Psoas muscle (tissue), 7 donors: ENCODE measurements at regions not wholly inside any gene's neighbourhood (a gene's known extent, or its start where the extent isn't known, plus 50 kb on each side); places are given as distances from the start of the nearest gene placed in this dataset.

Experiments used
- ATAC-seq, 4 donors: fragments of 200-7000 bp; cut with Tn5 transposase; one replicate each; pipeline ENCODE4 v1.9.1; 2020; ENCODE audit warnings: moderate library complexity in 3 of 4, mild to moderate bottlenecking in 2 of 4
- DNase-seq, 2 donors: peaks; one replicate each; pipeline ENCODE4 v3.0.0-alpha.2; 2020
- H3K27ac ChIP-seq: fragments of 200-600 bp; one replicate; pipeline ENCODE4 v1.8.0; 2022
- H3K27me3 ChIP-seq, 3 donors: fragments of 200-600 bp in 1 of 3; one replicate each; pipeline versions ENCODE4 v1.6.1 to v1.8.0; 2013 to 2022; ENCODE audit warnings: low read length in 2 of 3, mild to moderate bottlenecking in 2 of 3, moderate library complexity in 1 of 3; ENCODE audit not compliant: insufficient read depth in 3 of 3
- H3K36me3 ChIP-seq, 2 donors: fragments of 200-600 bp in 1 of 2; one replicate each; pipeline versions ENCODE4 v1.6.1 to v1.8.0; 2013 to 2022; ENCODE audit warnings: low read depth in 1 of 2, mild to moderate bottlenecking in 1 of 2, moderate library complexity in 1 of 2; ENCODE audit not compliant: insufficient read depth in 1 of 2
- H3K4me1 ChIP-seq: fragments of 200-600 bp; one replicate; pipeline ENCODE4 v1.8.0; 2022
- H3K4me3 ChIP-seq: fragments of 200-600 bp; one replicate; pipeline ENCODE4 v1.8.0; 2022; ENCODE audit warnings: mild to moderate bottlenecking
- H3K9me3 ChIP-seq: fragments of 200-600 bp; one replicate; pipeline ENCODE4 v1.8.0; 2022
- WGBS, 3 donors: extraction: QIAGEN DNeasy Blood & Tissue Kit; methylation state at CpG; one replicate each; pipeline versions ENCODE4 v1.1.6 to v1.1.7; 2013; 5-methylcytosine and 5-hydroxymethylcytosine counted together
- intact Hi-C, 2 donors: fragments of 100-400 bp; cut with DNase I; formaldehyde crosslinking; loops; one replicate each; pipeline versions ENCODE4 v1.11.0 to v1.14.2; 2022
- TF ChIP-seq, protein P1 (sequence below): fragments of 200-600 bp; IDR thresholded peaks from one replicate; pipeline ENCODE4 v1.8.0; 2022; ENCODE audit warnings: antibody characterized with exemption
- donor health status: healthy with polysubstance abuse.
- donor health status: DM: no; HTN: no; CAD: no; lungs with moderate emphysema.
- donor health status: Bipolar disorder and iron deficiency.
- donor health status: healthy.
- donor health status: DM: yes; HTN: yes; CAD: no.
- donor health status: DM: no; HTN: no; CAD: no.
- donor health status: DM: yes; HTN: yes; CAD: no.

GRCh38 chr6:125544819-125545218, 204.6 kb upstream of the HEY2 start:
- DNase-seq, result no peak
- Histone ChIP-seq H3K27me3 (no peaks in the 10 kb centered on the region), H3K4me3 (no peak overlapping the region), H3K9me3 (no peaks in the 10 kb centered on the region), H3K27ac (no peak overlapping the region), H3K4me1 (no peaks in the 10 kb centered on the region), H3K36me3 (no peaks in the 10 kb centered on the region)
- TF ChIP-seq, protein P1, sequence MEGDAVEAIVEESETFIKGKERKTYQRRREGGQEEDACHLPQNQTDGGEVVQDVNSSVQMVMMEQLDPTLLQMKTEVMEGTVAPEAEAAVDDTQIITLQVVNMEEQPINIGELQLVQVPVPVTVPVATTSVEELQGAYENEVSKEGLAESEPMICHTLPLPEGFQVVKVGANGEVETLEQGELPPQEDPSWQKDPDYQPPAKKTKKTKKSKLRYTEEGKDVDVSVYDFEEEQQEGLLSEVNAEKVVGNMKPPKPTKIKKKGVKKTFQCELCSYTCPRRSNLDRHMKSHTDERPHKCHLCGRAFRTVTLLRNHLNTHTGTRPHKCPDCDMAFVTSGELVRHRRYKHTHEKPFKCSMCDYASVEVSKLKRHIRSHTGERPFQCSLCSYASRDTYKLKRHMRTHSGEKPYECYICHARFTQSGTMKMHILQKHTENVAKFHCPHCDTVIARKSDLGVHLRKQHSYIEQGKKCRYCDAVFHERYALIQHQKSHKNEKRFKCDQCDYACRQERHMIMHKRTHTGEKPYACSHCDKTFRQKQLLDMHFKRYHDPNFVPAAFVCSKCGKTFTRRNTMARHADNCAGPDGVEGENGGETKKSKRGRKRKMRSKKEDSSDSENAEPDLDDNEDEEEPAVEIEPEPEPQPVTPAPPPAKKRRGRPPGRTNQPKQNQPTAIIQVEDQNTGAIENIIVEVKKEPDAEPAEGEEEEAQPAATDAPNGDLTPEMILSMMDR, result no peak
- no peak for ATAC-seq
- 53 to 78% (median 65%) methylated on average over 1 of the region's 1 CpG for WGBS, 3 donors
- intact Hi-C loops, result no loop called here

GRCh38 chr6:125546841-125547251, 202.6 kb upstream of the HEY2 start:
- WGBS, 3 donors, result 28 to 44% (median 28%) methylated on average over 5 of the region's 5 CpGs
- H3K4me3 ChIP-seq, result no peak overlapping the region
- no peak for DNase-seq

DNA sequence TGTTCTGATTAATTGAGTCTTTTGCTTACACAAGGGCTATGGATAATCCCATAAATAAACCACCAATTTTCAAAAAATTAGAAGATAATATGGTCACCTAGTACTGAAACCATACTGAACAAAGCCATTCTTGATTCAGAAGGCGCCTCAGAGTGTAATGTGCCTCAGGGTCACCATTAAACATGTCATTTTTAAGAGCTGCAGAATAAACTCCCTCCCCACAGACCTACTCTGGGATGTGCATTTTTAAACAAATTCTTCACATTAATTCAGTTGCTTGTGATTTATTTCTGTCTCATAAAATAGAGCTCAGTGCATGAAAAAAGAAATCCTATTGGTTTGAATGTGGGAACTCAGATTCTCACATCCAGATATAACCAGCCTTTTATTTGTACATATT, 202.1 kb upstream of the HEY2 start:
- TF ChIP-seq, protein P1, result no peak
- Histone ChIP-seq H3K4me3 (no peak overlapping the region), H3K27me3 (no peaks in the 10 kb centered on the region), H3K36me3 (no peaks in the 10 kb centered on the region), H3K9me3 (no peaks in the 10 kb centered on the region), H3K27ac (no peak overlapping the region), H3K4me1 (no peaks in the 10 kb centered on the region)
- WGBS, 3 donors, result 89 to 100% (median 97%) methylated on average over 1 of the region's 1 CpG
- ATAC-seq (no peak), DNase-seq (no peak)
- intact Hi-C loops, result no loop called here

More at GRCh38 chr6:125546841-125547251, 202.6 kb upstream of the HEY2 start:
- Histone ChIP-seq H3K27ac (no peak overlapping the region), H3K4me1 (no peaks in the 10 kb centered on the region), H3K9me3 (no peaks in the 10 kb centered on the region), H3K36me3 (no peaks in the 10 kb centered on the region), H3K27me3 (no peaks in the 10 kb centered on the region)
- intact Hi-C loops, result no loop called here
- peak in 3 of 4 donors; percentile 50 to 59 (median 57) for ATAC-seq
- TF ChIP-seq, protein P1, result peak; percentile 15

DNA sequence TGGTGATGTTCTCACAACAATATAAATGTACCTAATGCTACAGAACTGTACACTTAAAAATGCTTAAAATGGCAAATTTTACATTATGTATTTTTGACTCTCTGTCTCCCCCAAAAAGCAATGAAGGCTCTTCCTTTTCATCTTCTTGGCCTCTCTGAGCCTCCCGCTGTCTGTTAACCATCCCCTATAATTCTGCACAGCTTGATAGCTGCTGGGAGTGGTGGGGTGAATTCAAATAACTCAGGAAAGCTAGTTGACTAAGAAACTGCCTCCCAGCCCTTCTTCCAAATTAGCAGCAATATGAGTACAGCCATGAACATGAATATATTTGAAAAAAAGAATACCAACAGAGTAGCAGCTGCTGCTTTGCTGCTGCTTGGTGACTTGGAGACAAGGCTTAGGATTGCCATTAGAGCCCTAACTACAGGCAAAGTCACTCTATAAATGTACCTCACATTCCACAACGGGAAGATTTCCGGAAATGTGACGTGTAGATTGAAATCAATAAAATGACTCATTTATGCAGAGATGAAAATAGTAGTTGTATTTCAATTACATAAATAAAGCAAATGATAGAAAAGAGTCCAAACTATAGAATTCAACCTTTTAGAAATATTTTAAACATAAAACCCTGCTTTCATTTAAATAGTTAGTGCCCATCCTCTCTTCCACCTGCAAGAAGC, 200.1 kb upstream of the HEY2 start:
- Histone ChIP-seq H3K4me1 (no peaks in the 10 kb centered on the region), H3K9me3 (no peaks in the 10 kb centered on the region), H3K4me3 (no peak overlapping the region), H3K27ac (no peak overlapping the region), H3K36me3 (no peaks in the 10 kb centered on the region), H3K27me3 (no peaks in the 10 kb centered on the region)
- WGBS, 3 donors, result 63 to 69% (median 65%) methylated on average over 4 of the region's 4 CpGs
- intact Hi-C loops, result no loop called here
- TF ChIP-seq, protein P1, result no peak
- ATAC-seq (no peak), DNase-seq (no peak)

- TF ChIP-seq, protein P1, result no peak
- no peaks in the 10 kb centered on the region for H3K27me3 ChIP-seq
- no peak for DNase-seq
- H3K4me3 ChIP-seq, result no peak overlapping the region
- intact Hi-C loops, result no loop called here
- H3K36me3 ChIP-seq, result no peaks in the 10 kb centered on the region
- no peaks in the 10 kb centered on the region for H3K4me1 ChIP-seq
- no peaks in the 10 kb centered on the region for H3K9me3 ChIP-seq
- no peak overlapping the region for H3K27ac ChIP-seq
- WGBS, 3 donors, result 89 to 92% (median 91%) methylated on average over 6 of the region's 6 CpGs
- ATAC-seq, result no peak
These were observed 198.5 kb upstream of the HEY2 start for GRCh38 chr6:125550892-125551291.
